Dermis microvascular lymphatic vessel endothelial cell (primary cell): ENCODE measurements at regions not wholly inside any gene's neighbourhood (a gene's known extent, or its start where the extent isn't known, plus 50 kb on each side); places are given as distances from the start of the nearest gene placed in this dataset.
"Not testable (repeated sequence)": the region's sequence is repeated elsewhere in the genome, so short reads cannot be mapped to it uniquely, and the experiment has no call there.

Source experiments
- DNase-seq, 2 donors: peaks; one replicate each; pipeline versions ENCODE4 v3.0.0 to v3.0.0-alpha.2; 2010; ENCODE audit warnings: low read depth in 2 of 2

DNA sequence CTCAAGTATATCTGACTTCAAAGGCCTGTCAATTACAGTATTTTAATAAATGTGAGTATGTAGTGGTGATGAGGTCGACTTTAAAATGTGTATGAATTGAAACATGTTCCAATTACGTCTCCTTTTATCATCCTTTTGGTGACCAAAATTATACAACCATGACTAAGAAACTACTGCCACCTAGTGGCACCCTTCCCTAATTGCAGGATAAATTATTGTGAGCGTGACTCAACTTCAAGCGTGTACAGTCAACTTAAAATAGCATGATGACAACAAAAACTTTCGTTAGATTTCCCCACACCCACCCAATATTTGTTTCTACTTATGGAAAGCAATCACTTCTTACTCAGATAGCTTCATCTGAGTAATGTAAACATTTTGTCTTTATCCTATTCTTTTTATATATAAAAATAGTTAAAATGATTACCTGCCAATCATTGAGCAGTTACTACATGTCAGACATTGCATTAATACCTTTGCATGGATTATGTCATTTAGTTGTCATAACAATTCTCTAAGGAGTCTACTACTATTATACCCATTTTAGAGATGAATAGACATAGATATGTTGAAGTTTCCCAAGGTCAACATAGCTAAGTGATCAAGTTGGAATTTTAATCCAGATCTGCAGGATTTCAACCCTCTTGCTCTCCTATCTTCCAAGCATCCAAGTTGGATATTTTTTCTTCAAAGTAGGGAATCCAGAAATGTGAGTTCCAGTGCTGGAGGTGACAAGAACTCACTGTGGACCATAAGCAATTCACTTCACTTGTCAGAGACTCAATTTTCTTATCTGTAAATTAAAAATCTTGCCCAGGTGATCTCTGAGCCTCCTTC is 106.0 kb downstream of the MEX3B start:
- DNase-seq, result peak; percentile 43 to 62

DNA sequence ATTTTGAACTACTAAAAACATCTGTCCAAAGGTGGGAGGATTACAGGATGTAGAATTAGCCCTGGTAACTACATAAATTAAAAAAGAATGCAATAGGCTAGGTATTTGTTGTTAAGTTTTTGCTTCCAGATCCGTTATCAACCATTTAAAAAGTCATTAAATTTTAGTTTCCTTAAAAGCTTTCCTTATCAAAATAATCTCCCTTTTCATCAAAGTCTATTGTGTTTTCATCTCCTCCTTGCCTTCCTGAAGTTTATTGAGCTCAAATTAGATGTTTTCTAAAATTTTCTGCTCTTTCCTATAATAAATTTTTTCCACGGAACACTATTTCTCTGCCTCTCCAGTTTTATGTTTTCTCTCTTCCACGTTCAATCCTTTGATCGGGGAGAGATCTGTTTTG is 108.6 kb downstream of the MEX3B start:
- DNase-seq, result no peak

DNA sequence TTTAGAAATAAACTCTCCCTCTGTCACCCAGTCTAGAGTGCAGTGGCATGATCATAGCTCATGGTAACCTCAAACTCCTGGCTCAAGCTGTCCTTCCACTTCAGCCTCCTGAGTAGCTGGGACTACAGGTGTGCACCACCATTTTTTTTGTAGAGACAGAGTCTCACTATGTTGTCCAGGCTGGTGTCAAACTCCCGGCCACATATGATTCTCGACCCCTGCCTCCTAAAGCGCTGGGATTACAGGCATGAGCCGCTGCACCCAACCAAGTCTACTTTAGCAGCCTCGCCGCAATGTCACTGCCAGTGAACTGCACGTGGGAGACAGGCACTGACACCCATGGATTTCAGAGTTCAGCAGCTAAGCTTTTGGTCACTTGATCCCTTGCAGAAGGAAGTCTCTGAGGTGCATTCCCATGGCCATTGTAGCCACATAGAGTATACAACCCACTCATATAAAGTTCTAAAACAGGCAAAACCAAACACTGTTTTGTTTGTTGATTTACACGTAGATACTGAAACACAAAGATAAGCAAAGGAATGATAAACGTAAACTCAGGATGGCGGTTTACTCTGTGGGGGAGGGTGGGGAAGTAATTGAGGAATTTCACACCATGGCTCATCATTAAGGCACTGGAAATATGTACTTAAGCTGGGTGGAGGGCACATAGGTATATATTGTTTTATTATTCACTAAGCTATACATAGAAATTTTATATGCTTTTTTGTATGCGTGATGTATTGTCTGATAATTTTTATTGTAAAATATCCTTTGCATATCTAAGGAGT is 115.0 kb downstream of the MEX3B start:
- DNase-seq, result no peak

DNA sequence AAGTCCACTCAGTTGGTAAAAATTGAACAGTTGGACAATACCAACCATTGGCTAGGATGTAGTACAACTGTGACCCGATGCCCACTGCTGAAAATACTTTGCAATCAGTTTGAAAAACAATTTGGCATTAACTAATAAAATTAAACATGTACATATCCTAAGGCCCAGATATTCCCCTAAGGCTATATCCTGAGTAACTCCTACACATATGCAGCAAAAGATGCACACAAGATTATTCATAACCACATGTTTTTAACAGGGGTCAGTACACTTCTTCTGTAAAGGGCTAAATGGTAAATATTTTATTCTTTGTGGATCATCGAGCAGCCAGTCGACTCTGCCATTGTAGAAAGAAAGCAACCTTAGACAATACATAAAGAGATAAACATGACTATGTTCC is 116.3 kb downstream of the MEX3B start:
- DNase-seq, result no peak

DNA sequence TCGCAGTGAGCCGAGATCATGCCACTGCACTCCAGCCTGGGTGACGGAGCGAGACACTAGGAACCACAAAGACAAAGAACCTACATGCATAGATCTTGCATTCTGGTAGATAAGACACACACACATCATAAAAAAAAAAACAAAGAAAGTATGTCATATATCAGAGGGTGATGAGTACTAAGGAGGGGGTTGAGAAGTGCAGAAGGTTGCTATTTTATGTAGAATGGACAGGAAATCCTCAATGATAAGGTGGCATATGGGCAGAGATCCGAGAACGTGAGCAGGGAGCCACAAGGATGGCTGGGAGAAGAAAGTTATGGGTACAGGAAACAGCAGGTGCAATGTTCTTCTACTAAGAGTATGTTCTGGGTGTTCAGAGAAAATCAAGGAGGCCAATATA is 118.8 kb downstream of the MEX3B start:
- DNase-seq, result no peak

DNA sequence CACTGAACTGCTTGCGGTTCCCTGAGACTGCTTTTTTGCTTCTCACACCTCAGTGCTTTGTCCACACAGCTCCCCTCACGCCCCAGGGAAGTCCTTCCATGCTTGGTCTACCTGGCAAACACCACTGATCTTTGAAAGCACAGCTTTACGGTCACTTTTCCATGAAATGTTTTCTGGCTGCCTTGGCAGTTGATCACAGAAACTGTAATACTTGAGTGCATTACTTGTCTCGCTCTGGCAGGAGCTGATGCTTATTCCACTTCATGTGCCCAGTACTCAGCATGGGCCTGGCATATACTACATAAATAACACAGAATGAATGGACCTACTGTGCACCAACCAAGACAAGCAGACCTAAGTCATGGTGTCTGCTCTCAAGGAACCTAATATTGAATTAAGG is 121.1 kb downstream of the MEX3B start:
- DNase-seq, result no peak

DNA sequence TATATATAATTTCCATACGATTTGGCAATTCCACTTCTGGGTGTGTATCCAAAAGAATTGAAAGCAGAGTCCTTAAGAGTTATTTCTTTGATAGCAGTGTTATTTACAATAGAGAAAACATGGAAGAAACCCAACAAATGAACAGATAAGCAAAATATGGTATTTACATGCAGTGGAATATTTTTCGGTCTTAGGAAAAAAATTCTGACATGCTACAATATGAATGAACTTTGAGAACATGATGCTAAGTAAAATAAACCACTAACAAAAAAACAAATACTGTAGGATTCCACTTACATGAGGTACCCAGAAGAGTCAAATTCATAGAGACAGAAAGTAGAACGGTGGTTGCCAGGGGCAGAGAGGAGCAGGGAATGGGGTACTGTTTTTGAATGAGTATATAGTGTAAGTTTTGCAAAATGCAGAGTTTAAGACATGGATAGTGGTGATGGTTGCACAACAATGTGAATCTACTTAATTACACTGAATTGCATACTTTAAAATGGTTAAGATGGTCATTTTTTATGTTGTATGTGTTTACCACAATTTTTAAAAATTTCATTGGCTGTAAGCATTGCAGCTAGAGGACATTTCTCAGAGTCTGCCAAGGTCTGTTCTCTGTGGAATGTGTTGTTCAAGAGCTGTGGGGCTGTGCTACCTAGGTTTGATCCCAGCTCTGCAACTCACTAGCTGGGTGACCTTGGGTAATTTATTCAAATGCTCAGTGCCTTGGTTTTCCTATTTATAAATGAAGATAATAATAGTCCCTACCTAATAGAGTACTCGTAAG is 122.1 kb downstream of the MEX3B start:
- no peak for DNase-seq

DNA sequence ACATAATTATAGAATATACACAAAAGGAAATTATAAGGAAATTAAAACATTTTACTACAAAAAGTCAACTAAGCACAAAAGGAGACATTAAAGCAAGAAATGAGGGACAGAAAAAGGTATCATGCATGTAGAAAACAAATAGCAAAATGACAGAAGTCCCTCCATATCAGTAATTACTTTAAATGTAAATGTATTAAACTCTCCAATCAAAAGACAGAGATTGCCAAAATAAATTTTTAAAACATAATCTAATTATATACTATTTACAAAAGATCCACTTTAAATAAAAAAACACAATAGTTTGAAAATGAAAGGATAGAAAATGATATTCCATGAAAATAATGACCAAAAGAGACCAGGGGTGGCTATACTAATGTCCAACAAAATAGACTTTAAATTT is 123.7 kb downstream of the MEX3B start:
- no peak for DNase-seq

DNA sequence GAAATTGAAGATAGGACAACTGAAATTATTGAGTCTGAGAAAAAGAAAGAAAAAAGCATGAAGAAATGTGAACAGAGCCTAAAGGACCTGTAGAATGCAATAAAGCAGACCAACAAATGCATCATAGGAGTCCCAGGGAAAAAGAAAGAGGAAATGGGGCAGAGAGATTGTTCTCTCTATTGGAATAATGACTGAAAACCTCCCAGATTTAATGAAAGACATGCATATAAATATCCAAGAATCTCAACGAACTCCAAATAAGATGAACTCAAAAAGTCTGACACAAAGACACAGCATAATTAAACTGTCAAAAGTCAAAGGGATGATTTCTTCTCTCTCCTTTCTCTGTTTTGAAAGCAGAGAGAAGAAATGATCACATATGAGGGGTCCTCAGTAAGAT is 124.7 kb downstream of the MEX3B start:
- DNase-seq, result no peak

DNA sequence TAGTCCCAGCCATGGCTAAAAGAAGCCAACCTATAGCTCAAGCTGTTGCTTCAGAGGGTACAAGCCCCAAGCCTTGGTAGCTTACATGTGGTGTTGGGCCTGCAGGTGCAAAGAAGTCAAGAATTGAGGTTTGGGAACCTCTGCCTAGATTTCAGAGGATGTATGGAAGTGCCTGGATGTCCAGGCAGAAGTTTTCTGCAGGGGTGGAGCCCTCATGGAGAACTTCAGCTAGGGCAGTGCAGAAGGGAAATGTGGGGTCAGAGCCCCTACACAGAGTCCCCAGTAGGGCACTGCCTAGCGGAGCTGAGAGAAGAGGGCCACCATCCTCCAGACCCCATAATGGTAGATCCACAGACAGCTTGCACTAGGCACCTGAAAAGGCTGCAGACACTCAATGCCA is 127.1 kb downstream of the MEX3B start:
- DNase-seq, result not testable (repeated sequence)

DNA sequence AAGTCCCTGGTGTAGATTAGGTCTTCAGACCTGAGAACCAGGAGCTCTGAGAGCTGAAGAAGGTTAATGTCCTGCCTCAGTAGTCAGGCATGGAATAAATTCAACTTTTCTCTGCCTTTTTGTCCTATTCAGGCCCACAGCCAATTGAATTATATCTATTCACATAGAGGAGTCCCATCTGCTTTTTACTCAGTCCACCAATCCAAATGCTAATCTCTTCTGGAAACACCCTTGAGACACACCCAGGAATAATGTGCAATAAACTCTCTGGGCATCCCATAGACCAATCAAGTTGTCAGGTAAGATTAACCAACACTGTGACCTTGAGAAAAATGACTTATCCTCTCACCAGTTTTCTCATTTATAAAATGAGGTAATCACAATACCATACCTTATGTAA is 129.4 kb downstream of the MEX3B start:
- no peak for DNase-seq

DNA sequence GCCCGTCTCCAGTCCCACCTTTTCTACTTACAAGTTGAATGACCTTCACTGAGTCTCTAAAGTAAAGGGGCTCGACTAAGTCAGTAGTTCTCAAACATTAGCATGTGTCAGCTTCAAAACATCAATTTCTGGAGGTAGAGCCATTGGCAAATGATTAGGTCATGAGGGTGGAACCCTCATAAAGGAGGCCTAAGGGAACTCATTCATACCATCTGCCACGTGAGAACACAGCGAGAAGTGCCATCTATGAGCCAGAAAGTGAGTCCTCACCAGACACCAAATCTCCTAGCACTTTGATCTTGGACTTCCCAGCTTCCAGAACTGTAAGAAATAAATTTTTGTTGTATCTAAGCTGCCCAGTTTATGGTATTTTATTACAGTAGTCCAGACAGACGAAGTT is 129.8 kb downstream of the MEX3B start:
- DNase-seq, result no peak

DNA sequence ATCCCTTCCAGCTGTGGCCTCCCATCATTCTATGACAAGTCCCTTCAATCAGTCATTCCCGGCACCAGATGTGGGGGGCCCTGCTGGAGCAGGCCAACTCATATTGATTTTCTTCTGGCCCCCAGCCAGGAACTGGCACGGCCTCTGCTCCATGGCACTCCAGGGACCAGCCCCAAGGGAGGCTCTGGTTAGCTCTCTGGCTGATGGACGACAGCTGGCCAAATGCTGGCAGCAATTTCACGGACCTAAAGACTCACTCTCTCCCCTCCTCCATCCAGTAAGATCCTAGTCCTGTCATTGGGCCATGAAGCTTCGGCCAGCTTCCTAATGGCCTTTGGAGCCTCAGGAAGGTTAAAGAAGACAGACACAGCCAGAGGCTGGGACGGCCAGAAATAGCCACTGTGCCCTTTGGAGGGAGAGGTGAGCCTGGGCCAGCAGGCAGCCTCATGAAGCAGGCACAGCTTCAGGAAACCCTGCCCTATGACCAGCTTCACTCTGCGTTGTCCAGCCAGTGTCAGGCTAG is 131.0 kb downstream of the MEX3B start:
- DNase-seq, result no peak

DNA sequence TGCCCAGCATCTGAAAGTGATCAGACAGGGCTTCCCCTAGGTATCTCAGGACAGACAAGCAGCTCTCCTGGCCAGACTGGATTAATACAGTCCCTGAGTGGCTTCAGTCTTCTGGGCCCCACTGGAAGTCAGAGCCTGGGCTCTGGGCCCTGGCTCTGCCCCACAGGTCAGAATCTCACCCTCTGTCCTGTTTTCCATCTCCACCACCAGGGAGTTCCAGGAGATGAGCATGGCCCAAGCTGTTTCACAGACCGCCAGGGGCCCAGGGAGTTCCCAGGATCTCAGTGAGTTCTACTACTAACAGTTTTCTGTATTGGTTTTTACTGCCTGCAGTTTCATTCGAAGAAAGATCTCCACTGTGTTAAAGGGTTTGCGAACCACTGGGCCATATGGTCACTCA is 131.5 kb downstream of the MEX3B start:
- no peak for DNase-seq

DNA sequence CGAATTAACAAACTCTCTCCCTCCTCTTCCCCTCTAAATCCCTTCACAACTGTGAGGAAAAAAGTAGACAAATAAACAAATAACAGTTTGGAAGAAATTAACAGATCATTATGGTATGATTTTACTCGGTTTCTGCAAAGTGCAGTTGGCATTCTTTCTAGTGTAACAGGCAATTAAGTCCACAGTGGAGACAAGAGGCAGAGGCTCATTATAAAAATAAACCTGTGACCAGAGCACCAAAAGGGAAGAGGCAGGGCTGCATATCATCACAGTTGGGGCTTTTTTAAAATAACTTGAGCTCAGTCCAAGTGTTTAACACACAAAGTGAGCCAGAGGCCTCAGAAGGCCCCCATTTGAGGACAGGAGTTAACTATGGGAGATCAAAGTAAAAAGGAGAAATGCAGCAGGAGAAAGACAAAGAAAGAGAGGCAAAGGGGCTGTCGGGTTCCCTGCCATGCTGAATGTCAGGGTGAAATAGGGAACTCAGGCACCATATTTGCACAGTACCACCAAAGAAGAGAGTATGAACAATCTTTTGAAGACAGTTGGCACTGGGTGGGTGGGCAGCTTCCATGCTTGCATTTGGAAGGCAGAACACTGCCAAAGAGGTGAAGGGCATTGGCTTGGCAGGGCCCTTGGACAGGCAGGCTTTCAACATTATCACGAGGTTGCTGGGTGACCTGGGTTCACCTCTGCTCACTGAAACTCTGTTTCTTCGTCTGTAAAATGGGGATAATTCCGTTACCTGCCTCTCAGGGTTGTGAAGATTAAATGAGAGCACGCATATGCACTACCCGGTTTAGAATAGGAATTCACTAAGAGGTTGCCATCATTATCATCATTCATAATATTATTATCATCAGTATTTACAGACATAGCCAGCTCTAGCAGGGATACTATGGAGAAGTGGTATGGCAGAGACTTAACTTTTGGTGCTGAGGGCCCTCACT is 134.5 kb downstream of the MEX3B start:
- DNase-seq, result no peak

DNA sequence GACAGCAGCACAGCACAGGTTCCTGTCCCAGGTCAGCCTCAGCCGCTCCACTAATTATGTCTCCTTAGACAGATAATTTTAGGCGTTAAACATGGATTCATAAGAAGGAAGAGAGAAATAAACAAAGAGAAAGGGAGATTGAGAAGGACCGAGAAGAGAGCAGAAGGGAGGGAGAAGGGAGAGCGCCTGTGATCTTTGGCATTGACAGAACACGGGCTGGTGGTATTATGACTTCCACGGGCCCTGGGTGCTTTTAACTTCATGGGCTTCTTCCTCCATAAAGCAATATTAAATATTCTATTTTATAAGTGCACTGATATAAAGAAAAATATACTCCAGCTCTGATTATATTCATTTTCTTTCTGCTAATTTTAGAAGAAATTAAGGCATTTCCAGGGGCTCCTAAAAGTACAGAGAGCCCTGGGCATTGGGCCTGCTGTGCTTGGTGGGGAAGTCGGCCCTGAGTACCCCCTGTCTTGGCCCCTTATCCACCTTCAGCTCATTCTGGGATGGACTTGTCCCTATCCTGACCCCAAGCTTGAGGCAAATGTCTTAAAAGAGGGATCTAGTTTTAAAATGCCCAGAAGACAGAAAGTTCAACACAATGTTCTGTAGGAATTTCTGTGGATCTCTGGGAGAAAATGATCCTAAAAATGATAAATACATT is 135.3 kb downstream of the MEX3B start:
- DNase-seq, result no peak

DNA sequence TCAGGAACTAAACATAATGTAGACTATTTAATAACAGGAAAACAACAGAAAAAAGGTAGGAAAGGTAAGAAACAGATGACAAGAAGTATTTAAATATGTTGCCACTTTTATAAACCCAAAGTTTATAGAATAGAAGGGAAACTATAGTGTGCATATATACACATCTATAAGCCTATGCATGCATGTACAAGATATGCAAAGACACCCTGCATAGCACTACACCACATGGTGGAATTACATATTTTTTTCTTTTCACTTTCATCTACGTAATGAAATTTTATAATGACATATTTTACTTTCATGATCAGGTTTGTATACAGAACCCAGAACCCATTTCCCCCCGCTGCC is 136.8 kb downstream of the MEX3B start:
- no peak for DNase-seq

DNA sequence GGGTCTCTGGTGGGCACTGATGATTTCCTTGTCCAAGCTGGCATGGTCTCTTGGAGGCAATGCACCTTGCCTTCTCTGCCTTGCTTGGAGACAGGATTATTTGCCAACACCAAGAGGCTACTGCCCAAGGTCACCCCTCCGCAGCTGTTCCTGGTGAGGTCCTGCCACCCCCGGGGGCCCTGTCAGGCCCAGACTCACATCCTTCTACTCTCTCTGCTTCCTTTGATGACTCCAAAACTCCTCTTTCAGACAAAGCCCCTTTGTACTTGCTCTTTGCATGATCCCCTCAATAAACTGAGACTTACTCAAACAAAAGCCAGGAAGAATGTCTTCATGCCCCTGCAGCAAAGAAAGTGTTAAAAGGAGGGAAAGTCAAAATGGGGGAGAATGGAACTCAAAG is 137.7 kb downstream of the MEX3B start:
- no peak for DNase-seq

DNA sequence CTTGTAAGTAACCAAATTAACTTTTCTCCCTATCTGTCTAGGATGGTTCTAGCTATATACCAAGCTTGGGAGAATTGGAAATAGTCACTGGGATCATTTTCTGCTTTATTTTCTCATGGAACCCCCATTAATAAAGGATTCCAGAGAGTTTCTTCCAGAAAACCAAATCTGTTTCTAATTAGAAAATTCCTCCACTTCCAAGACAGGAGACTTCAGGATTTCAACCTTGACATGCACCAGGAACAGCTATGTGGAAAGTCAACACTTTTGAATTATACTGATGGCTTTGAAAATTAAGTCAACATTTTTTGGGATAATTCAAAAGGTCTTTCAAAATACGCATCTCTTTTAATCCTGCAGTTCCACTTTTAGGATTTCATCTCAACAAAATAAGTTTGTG is 138.3 kb downstream of the MEX3B start:
- DNase-seq, result no peak

DNA sequence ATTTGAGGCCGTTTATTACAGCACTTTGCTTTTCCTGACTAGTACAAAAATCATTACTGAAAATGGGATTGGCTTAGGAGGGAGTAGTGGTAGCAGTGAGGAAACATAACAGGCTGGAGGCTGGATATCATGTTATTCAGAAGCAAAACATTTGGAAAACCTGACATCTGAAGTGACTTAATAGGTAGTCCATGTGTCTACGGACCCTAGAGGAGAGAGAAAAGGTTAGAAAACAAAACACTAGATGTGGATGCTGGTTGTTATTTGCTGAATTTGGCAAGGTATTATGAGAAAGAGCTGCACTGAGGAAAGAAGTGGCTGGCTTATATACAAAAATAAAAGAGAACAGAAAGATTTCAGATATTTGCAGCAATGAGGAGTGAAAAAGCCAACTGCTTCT is 139.9 kb downstream of the MEX3B start:
- no peak for DNase-seq
